Brain microvascular endothelial cell (primary cell): ENCODE measurements at regions not wholly inside any gene's neighbourhood (a gene's known extent, or its start where the extent isn't known, plus 50 kb on each side); places are given as distances from the start of the nearest gene placed in this dataset.
A peak's percentile ranks its signal among the peaks of the same experiment; 100 is the strongest.

Experiments used
- DNase-seq: peaks from one replicate; pipeline ENCODE4 v3.0.0-alpha.2; 2020
- H3K27ac ChIP-seq: fragments of 250-450 bp; sonication (Bioruptor Pico); 2 replicates; pipeline ENCODE4 v1.5.1; 2020; ENCODE audit warnings: mild to moderate bottlenecking, moderate library complexity
- H3K27me3 ChIP-seq: fragments of 250-450 bp; sonication (Bioruptor Pico); replicated peaks from 2 replicates; pipeline ENCODE4 v1.5.1; 2020; ENCODE audit warnings: mild to moderate bottlenecking
- H3K36me3 ChIP-seq: fragments of 250-450 bp; sonication (Bioruptor Pico); replicated peaks from 2 replicates; pipeline ENCODE4 v1.5.1; 2020; ENCODE audit warnings: mild to moderate bottlenecking
- H3K4me3 ChIP-seq: 2 replicates; pipeline ENCODE4 v1.5.1; 2011; ENCODE audit warnings: low read depth, mild to moderate bottlenecking, control low read depth, low read length, moderate library complexity
- CTCF ChIP-seq: IDR thresholded peaks from 2 replicates; pipeline ENCODE4 v1.5.1; 2011; ENCODE audit warnings: low read depth, mild to moderate bottlenecking, moderate library complexity, low read length, control low read depth, inconsistent platforms; ENCODE audit errors: missing control alignments
- in situ Hi-C: cut with HindIII; loops from 2 replicates; pipeline ENCODE4 v1.10.0; 2017; ENCODE audit warnings: low sequenced_read_pairs, low pct_ligation_motif_present

DNA sequence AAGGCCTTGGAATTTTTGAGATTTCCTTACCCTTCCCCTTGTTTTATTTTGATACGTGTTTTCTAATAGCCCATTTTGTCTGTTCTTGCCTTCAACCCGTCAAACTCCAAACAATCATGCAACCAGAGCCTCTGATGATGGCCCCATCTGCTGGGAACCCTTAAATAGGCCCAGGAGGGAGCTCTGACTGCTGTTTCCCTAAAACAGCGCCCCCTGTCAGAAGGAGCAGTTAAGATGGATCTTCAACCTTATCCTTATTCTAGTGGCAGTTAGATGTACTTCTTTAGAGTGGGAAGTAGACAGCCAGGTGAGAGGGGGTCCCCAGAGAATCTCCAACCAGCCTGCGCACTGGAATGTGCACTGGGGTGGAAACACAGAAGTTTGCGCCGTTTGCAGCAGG lies 1031.0 kb upstream of the PCDH9 start:
- in situ Hi-C loops: no loop called here
- Histone ChIP-seq H3K4me3 (no peak overlapping the region), H3K36me3 (no peaks in the 10 kb centered on the region), H3K27ac (no peak overlapping the region), H3K27me3 (no peaks in the 10 kb centered on the region)
- no peak for TF ChIP-seq CTCF
- DNase-seq: no peak

DNA sequence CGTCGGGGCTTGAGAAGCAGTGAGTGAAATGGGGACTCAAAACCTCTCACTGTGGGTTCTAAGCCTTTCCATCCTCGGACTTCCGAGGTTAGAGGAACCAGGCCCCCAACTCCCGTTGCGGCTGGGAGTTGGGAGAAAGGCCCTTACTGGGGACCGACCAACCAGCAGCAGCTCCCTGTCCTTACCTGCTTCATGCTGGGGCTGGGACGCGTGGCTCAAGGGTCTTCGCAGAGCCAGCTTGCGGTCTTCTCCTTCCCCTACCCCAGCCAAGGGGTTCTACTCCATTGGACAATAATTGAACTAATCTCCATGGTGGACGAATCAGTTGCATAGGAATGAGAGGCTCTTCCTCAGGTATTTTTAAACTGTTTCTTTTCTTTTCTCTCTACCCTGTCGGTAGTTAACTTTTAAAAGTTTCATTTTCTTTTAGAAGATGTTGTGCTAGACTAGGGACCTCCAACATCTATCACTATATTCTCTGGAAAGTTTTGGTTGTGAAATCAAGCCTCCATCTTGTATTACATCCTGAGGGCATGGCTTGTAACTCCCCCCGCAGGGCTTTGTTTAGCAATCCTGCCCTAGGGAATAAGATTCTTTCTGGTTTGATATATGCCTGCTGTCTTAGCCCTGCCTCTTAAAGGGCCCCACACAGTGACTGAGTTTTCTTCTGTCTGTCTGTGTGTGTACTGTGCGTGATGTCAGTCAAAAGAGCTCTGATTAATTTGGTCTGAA lies 1027.1 kb upstream of the PCDH9 start:
- no peaks in the 10 kb centered on the region for H3K36me3 ChIP-seq
- H3K4me3 ChIP-seq: no peak overlapping the region
- no peaks in the 10 kb centered on the region for H3K27me3 ChIP-seq
- no peak for TF ChIP-seq CTCF
- in situ Hi-C loops: no loop called here
- DNase-seq: peak; percentile 12
- no peak overlapping the region for H3K27ac ChIP-seq

DNA sequence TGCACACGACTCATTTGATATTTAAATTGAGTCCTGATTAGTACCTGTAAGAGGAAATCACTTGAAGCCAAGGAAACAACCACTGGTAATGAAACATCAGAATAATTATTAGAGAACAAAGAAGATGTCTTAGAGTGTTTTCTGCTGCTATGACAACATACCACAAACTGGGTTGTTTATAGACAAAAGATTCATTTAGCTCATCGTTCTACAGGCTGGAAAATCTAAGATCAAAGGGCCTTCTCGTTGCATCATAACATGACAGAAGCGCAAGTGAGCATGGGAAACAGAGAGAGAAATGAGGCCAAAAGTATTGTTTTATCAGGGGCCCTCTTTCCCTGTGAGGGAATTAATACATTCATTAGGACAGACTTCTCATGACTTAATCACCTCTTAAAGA lies 1024.0 kb upstream of the PCDH9 start:
- no peak for DNase-seq
- H3K27me3 ChIP-seq: no peaks in the 10 kb centered on the region
- H3K36me3 ChIP-seq: no peaks in the 10 kb centered on the region
- in situ Hi-C loops: no loop called here
- H3K27ac ChIP-seq: no peak overlapping the region
- TF ChIP-seq CTCF: no peak
- no peak overlapping the region for H3K4me3 ChIP-seq

DNA sequence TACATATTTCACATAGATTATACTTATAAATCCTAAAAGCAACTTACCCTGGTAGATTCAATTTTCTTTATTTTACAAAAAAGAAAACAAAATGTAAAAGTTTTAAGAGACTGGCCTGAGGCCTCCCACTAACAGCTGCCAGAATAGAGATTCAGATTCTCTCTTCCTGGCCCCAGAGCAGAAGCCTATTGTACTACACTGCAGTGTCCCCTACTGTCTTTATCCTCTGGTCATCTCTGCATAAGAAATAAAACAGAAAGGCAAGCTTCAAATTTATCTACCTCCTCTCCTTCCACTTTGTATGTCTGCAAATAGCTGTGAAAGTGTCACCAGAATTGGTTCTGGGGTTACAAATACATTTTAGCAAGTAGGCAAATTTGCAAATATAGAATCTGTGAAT lies 1004.1 kb upstream of the PCDH9 start:
- peak; percentile 10 for DNase-seq
- Histone ChIP-seq H3K27me3 (no peaks in the 10 kb centered on the region), H3K36me3 (no peaks in the 10 kb centered on the region), H3K4me3 (no peak overlapping the region), H3K27ac (no peak overlapping the region)
- in situ Hi-C loops: no loop called here
- TF ChIP-seq CTCF: peak; percentile 54

GRCh38 chr13:68232351-68233130 lies 1002.4 kb upstream of the PCDH9 start:
- DNase-seq: peak; percentile 11
- TF ChIP-seq CTCF: no peak
- in situ Hi-C loops: no loop called here
- Histone ChIP-seq H3K36me3 (no peaks in the 10 kb centered on the region), H3K27me3 (no peaks in the 10 kb centered on the region), H3K27ac (no peak overlapping the region), H3K4me3 (no peak overlapping the region)
